ENCODE measurements at regions not wholly inside any gene's neighbourhood (a gene's known extent, or its start where the extent isn't known, plus 50 kb on each side); places are given as distances from the start of the nearest gene placed in this dataset.

GRCh38 chr20:20831794-20832193 lies 119.3 kb upstream of the RALGAPA2 start:
- no peak for TF ChIP-seq CTCF (IDR thresholded peaks at IDR 0.05)
- TF ChIP-seq ZFX (IDR thresholded peaks at IDR 0.05; ENCODE audit: borderline replicate concordance): no peak

Measured in 22Rv1 (cell line).